ENCODE measurements at regions not wholly inside any gene's neighbourhood (a gene's known extent, or its start where the extent isn't known, plus 50 kb on each side); places are given as distances from the start of the nearest gene placed in this dataset.

DNA sequence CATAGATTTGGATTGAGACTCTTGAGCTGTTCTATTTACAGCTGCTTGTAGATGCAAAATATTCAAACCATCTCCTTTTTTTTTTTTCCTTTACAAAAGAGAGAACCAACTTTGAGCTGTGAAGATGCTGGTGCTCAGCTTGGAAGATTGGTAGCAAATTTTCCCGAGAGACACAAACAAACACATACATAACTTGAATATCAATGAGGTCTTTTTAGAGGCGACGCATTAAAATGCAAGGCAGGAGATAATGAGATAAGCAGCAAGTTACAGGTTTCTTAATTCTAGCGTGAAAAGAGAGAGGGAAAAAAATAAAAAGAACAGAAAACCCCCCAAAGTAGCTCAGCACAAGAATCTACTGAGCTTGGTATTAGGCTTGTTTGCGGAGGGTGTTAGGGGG, 247.0 kb upstream of the SORL1-AS1 start:
- intact Hi-C loops (cut with micrococcal nuclease): no loop called here
- no peak for DNase-seq
- no peaks in the 10 kb centered on the region for H3K36me3 Mint-ChIP-seq (ENCODE audit: low read depth)
- H3K4me1 Mint-ChIP-seq: no peaks in the 10 kb centered on the region
- TF ChIP-seq, protein P1, sequence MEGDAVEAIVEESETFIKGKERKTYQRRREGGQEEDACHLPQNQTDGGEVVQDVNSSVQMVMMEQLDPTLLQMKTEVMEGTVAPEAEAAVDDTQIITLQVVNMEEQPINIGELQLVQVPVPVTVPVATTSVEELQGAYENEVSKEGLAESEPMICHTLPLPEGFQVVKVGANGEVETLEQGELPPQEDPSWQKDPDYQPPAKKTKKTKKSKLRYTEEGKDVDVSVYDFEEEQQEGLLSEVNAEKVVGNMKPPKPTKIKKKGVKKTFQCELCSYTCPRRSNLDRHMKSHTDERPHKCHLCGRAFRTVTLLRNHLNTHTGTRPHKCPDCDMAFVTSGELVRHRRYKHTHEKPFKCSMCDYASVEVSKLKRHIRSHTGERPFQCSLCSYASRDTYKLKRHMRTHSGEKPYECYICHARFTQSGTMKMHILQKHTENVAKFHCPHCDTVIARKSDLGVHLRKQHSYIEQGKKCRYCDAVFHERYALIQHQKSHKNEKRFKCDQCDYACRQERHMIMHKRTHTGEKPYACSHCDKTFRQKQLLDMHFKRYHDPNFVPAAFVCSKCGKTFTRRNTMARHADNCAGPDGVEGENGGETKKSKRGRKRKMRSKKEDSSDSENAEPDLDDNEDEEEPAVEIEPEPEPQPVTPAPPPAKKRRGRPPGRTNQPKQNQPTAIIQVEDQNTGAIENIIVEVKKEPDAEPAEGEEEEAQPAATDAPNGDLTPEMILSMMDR (IDR thresholded peaks at IDR 0.05): no peak
- H3K9me3 Mint-ChIP-seq: no peaks in the 10 kb centered on the region
- H3K4me3 Mint-ChIP-seq: no peak overlapping the region
- ChIA-PET CTCF (no interaction called here), POLR2A (no interaction called here)
- no peak overlapping the region for H3K27ac Mint-ChIP-seq
- no peak for ATAC-seq (ENCODE audit: low read depth)
- H3K27me3 Mint-ChIP-seq: peaks cover 24% of the 10 kb centered on the region

DNA sequence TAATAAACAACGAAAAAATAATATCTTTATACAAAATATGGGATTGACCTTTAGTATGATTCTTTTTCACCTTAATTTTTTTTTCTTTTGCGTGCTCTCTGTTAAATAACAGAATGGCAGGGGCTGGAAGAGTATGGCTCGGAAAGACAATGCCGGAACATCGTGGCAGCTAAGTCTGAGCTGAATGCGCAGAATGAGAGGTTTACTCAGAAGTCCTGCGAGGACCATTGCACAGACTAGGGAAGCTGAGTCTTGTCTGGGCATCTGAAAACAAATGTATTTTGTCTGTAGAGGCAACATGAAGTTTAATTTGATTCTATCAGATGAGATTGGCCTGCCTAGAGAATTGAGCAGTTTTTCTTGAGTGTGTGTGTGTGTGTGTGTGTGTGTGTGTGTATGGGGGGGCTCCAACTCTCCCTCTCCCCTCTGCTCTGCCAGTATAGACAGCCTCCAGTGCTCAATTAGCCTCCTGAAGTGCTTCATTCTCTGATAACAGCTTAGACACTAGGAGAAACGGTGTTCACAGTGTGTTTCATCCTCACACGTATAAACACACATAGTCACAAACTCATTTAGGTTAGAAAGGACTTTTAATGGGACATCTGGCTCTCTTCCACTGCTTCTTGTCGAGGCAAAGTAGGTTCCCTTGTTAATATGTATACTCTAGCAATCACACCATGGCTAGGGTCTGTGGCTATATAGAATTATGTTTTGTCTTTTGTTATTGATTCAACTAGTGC, 244.3 kb upstream of the SORL1-AS1 start:
- Mint-ChIP-seq H3K27me3 (peaks cover 17% of the 10 kb centered on the region), H3K9me3 (no peaks in the 10 kb centered on the region), H3K27ac (no peak overlapping the region), H3K4me1 (no peaks in the 10 kb centered on the region), H3K36me3 (ENCODE audit: low read depth) (no peaks in the 10 kb centered on the region), H3K4me3 (no peak overlapping the region)
- DNase-seq (no peak), ATAC-seq (ENCODE audit: low read depth) (no peak)
- TF ChIP-seq, protein P1 (IDR thresholded peaks at IDR 0.05): no peak
- ChIA-PET POLR2A (no interaction called here), CTCF (no interaction called here)
- intact Hi-C loops (cut with micrococcal nuclease): no loop called here

DNA sequence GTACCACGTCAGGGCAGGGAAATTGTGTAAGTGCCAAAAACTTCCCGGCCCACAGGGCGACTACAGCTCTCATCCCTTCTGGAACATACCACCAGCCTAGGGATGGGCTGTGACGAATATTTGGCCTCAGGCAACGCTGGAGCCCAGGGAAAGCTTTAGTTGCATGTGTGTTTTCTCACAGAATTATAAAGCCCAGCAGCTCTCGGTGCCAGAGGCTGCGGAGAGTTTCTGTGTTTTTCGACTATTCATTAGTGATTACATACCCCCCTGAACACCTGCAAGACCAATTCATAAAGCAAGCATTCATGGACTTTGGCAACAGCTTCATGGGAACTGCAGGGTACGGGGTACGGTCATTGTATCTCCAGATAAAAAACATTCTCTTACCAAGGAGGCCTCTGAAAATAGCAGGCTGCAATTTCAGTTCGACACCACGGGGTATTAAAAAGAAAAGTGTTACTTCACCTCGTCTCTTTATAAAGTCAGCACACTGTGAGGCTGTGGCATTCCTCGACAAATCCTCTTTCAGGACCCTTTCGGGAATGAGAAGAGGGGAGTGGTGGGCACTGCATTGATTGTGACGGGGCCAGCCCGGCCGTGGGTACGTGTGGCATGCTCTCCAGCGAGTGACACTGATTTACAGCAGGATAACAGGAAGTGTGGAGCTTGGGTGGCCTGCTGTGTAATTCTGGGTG, 243.6 kb upstream of the SORL1-AS1 start:
- H3K4me3 Mint-ChIP-seq: no peak overlapping the region

DNA sequence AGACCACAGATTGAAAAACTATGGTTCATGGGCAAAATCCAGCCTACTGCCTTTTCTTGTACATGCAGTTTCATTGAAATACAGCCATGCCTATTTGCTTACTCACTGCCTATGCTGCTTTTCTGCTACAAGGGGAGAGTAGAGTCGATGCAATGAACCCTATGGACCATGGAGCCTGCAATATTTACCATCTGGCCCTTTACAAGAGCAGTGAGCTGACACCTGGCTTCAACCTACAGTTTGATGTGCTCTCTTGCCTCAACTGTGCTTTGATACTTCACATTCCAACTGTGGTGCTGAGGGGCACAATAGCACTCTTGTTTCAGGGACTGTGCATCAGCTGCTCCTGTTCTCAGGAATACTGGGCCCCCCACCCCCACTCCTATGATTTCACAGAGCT, 239.5 kb upstream of the SORL1-AS1 start:
- no peak for DNase-seq
- Mint-ChIP-seq H3K27me3 (peaks cover 30% of the 10 kb centered on the region), H3K36me3 (ENCODE audit: low read depth) (no peaks in the 10 kb centered on the region), H3K4me1 (no peaks in the 10 kb centered on the region), H3K27ac (no peak overlapping the region), H3K9me3 (no peaks in the 10 kb centered on the region), H3K4me3 (no peak overlapping the region)
- ChIA-PET CTCF (no interaction called here), POLR2A (no interaction called here)
- TF ChIP-seq, protein P1 (IDR thresholded peaks at IDR 0.05): no peak
- no peak for ATAC-seq (ENCODE audit: low read depth)
- intact Hi-C loops (cut with micrococcal nuclease): no loop called here

More for the DNA sequence above, 243.6 kb upstream of the SORL1-AS1 start:
- no peaks in the 10 kb centered on the region for H3K4me1 Mint-ChIP-seq
- ChIA-PET POLR2A (no interaction called here), CTCF (no interaction called here)
- TF ChIP-seq, protein P1 (IDR thresholded peaks at IDR 0.05): no peak
- ATAC-seq (ENCODE audit: low read depth): no peak
- no peaks in the 10 kb centered on the region for H3K9me3 Mint-ChIP-seq
- intact Hi-C loops (cut with micrococcal nuclease): no loop called here
- H3K36me3 Mint-ChIP-seq (ENCODE audit: low read depth): no peaks in the 10 kb centered on the region
- no peak overlapping the region for H3K27ac Mint-ChIP-seq
- peaks cover 14% of the 10 kb centered on the region for H3K27me3 Mint-ChIP-seq
- DNase-seq: no peak

DNA sequence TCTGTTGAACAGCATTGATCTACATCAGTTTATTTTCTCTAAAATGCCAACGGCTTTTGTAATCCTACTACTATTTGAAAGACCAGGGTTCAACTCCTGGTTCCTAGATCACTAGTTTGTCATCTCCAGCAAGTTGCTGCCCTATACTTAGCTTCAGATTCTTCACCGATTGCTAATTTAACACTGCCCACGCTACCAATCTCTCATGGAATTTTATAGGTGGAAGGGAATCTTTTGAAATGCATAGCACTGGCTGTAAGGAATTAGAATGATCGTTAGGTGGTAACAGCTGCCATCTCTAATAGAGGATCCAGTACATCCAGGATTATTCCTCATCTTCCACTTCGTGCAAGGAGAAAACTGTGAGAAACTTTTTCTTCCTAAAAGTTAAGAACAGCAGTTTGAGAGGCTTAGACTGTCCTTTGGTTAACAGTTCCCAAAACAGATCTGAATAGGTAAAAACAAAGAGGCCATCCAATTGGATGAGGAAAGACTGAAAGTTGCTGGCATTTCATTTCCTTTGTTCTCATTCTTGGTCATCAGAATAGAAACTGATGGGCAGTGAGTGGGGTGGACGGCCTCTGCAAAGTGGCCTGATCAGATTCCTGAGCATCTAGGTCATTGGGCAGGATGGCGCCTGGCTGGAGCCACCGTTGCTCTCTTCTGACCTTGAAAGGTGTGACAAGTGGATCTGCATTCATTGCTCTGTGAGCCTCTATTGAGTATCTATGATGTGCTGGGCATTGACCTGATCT, 236.3 kb upstream of the SORL1-AS1 start:
- no peak overlapping the region for H3K4me3 Mint-ChIP-seq
- no peaks in the 10 kb centered on the region for H3K36me3 Mint-ChIP-seq (ENCODE audit: low read depth)
- peaks cover 21% of the 10 kb centered on the region for H3K27me3 Mint-ChIP-seq
- ChIA-PET CTCF (no interaction called here), POLR2A (no interaction called here)
- H3K9me3 Mint-ChIP-seq: no peaks in the 10 kb centered on the region
- intact Hi-C loops (cut with micrococcal nuclease): no loop called here
- DNase-seq: no peak
- no peaks in the 10 kb centered on the region for H3K4me1 Mint-ChIP-seq
- H3K27ac Mint-ChIP-seq: no peak overlapping the region
- ATAC-seq (ENCODE audit: low read depth): no peak
- TF ChIP-seq, protein P1 (IDR thresholded peaks at IDR 0.05): no peak
